Muscle of arm (tissue), 1 donor: ENCODE measurements at regions not wholly inside any gene's neighbourhood (a gene's known extent, or its start where the extent isn't known, plus 50 kb on each side); places are given as distances from the start of the nearest gene placed in this dataset.
A peak's percentile ranks its signal among the peaks of the same experiment; 100 is the strongest.

Source experiments
- DNase-seq: peaks from one replicate; pipeline ENCODE4 v3.0.0-alpha.2; 2013

DNA sequence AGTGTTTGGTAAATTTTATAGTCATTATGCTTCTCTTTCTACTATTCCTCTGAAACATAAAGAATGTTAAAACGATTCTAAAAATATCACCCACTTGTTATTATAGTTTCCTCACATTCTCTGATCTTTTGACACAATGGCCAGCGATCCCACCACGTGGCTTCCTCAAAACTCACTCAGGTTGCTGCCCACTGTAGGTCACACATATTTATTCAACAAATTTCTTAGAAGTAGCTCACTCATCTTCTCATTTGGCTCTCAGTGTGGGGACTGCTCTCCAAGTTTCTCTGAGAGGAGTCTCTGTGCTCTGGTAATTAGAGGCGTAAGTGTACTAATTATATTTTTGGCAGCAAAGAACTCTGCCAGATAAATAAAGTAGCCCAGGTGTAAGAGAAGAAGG, 465.4 kb downstream of the CDH11 start:
- no peak for DNase-seq

DNA sequence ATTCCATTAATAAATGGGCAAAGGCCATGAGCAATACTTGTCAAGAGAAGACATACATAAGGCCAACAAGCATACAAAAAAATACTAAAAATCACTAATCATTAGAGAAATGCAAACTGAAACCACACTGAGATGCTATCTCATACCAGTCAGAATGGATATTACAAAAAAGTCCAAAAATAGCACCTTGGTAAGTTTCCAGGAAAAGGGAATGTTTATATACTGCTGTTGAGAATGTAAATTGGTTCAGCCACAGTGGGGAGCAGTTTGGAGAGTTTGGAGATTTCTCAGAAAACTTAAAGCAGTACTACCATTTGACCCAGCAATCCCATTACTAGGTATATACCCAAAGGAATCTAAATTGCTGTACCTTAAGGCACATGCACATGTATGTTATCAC, 467.7 kb downstream of the CDH11 start:
- no peak for DNase-seq

DNA sequence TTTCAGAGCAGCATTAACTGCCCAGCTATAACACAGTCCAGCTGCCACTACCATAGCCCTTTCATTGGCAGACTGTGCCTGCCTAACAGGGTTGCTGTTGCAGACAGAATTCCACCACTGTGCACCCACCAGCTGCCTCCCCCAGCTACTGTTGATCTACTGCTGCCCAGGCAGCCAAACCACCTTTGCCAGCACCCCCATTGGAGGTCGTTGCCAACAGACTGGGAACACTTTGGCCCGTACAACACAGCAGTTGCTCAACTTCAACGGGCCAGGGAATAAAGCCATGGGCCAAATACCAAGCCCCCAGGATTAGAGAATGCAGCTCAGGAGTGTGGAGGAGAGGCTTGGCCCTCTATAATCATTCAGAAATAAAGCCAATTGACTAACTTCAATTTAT, 473.6 kb downstream of the CDH11 start:
- DNase-seq = no peak

DNA sequence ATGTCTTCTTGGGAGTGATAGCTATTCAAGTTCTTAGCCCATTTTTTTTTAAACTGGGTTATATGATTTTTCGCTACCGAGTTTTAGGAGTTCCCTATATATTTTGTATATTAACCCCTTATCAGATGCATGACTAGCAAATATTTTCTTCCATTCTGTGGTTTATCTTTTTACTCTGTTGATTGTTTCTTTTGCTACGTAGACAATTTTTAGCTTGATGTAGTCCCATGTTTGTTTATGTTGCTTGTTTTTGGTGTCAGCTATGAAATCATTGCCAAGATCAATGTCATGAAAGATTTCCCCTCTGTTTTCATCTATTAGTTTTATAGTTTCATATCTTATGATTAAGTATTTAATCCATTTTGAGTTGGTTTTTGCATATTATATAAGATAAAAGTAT, 480.5 kb downstream of the CDH11 start:
- no peak for DNase-seq

DNA sequence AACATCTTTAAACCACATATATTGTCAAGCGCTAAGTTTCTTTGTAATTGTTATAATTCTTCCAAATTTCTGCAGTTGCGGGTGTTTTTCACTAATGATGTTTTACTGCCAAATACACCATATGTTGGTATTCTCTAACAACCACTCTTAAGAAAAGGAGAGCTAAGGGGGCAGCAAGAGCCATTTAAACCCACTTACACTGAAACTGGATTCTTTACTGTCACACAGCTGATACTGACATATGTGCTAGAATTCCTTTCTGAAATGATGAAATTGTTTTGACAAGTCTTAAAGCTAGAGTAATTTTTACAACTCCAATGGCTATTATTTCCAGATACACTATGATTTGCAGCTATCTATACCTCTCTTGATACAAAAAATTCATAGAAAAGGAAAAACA, 483.1 kb downstream of the CDH11 start:
- DNase-seq = no peak

DNA sequence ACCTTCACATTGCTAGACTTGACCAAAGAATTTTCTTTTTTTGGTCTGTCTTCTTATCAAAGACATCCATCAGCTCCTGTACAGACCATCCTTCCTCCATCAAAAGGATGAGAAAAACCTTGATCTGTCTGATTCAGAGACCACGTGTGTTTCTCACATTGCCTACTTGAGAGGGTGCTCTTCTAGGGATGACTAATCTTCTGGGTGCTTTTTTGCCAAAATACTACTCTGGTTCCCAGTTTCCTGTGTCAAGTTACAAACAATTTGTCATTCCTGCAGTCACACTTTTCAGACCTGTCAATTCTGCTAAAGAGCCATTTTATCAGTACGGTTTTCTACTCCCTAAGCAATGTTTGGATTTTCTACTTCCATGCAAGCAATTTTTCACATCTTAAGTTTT, 492.2 kb downstream of the CDH11 start:
- DNase-seq = no peak

DNA sequence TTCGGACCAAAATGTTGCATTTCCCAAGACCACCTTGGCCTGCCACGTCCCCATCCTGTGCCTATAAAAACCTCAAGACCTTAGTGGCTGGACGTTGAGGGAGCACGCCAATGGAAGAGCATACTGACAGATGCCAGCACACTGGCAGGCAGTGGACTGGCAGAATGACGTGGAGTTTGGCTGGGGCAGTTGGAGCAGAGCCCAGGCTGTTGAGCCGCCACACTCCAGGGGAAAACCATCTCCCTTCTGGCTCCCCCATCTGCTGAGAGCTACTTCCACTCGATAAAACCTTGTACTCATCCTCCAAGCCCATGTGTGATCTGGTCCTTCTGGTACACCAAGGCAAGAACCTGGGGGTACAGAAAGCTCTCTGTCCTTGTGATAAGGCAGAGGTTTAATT, 494.1 kb downstream of the CDH11 start:
- DNase-seq = no peak

DNA sequence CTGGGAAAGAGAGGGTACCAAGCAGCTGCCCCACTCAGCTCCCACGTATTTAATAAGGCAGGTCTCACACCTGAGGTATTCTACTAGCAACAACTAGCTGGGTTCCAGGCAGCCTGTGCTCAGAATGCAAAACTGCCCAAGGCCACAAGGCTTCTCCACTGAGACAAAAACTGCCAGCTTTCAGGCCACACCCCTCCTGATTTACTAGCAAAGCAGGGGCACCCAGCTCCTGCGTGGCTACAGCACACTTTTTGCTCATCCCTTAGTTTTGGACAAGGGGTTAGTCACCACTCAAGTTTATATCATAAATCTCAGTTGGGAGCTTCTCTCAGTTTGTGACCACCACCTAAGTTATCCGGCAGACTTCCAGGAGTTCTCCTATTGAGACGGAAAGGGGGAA, 494.6 kb downstream of the CDH11 start:
- DNase-seq = no peak

DNA sequence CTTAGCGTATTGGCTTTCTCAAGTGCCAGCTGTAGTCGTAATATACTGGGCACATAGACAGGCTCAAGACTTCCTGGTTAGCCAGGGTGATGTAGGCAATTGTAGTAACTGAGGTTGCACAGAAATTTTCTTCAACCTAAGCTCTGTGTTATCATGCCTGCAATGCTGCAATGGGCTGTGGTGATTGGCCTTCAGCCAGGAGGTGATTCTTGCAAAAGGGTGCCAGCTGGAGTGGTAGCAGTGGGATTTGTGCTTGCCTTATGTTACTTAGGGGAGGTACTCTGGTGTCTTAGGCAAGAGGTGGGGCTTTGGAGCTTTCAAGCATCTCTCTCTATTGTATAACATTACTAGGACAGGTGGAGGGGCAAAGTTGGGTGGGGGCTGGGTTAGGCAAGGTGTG, 495.1 kb downstream of the CDH11 start:
- DNase-seq = no peak

DNA sequence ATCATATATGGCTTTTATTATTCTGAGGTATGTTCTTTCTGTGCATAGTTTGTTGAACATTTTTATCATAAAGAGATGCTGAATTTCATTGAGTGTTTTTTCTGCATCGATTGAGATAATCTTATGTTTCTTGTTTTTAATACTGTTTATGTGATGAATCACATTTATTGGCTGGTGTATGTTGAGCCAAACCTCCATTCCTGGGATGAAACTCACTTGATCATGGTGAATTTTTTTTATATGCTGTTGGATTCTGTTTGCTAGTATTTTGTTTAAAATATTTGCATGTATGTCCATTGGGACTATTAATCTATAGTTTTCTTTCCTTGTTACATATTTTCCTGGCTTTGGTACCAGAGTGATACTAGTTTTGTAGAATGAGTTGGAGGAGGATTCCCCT, 500.2 kb downstream of the CDH11 start:
- DNase-seq = no peak

DNA sequence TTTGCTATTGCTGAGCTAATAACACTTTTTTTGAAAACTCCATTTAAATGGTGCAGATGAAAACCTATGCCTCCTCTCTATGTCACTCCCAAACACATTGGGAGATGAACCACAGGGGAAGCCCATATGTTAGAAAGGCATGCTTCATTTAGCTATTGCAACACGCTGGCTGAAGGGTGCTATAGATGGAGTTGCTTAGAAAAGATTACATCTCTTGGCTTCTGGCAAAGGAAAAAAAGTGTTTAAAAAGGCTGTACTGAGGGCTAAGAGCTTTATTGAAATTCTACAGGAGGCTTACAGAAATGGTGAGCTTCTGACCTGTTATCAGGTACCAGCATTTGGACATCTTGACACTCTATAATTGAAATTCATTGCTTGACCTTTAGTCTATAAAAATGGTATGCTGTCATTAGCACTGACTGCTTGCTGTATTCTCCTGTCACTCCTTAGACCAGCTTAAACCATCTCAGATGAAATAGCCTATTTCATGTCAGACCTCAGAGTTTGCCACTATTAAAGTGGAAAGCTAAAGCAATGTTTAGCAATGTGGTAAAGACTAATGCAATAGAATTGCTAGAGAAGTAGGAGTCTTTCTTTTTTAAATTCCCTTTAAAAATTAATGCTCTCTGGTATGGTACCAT, 503.9 kb downstream of the CDH11 start:
- DNase-seq = no peak

DNA sequence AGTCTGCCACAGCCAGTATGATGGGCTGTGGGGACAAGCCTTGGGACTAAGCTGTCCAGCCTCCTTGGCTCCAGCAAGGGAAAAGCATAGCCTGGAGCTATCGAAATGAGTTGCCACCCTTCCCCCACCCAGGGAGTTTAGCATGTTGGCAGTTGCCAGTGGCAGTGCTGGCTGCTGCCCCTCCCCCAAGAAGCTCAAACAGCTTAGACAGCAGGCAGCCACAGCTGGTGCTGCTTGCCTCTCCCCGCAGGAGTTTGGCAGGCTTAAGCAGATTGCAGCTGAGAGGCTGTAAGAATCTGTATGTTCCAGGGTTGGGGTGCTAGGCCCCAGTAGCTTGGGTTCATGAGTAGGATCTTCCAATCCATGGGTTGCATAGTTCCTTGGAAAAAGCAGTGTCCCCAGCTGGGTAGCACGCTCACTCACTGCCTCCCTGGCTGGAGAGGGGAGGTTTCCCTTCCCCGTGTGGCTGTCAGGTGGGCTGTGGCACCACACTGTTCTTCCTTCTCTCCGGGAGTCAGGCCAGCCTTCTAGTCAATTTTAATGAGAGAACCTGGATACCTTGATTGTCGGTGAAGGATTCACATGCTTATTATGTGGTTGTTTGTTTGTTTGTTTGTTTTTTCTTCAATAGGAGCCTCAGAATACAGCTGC, 506.1 kb downstream of the CDH11 start:
- peak; percentile 13 for DNase-seq

DNA sequence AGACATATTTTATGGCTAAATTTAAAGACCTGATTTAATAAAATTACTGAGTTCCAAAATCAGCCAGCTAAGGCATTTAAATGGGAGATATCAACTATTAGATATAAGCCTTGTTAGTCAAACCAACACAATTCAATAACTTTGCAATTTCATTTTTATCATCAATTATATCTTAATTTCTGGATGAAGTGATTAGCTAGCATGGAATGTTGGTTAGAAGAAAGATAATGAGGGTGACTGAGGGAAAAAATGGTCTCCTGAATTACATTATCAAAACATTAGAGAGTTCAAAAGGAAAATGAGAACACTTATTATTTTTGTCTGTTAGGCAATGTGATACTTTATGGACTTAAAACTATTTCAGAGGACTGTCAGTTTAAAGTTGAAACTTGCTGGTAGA, 525.7 kb downstream of the CDH11 start:
- no peak for DNase-seq

DNA sequence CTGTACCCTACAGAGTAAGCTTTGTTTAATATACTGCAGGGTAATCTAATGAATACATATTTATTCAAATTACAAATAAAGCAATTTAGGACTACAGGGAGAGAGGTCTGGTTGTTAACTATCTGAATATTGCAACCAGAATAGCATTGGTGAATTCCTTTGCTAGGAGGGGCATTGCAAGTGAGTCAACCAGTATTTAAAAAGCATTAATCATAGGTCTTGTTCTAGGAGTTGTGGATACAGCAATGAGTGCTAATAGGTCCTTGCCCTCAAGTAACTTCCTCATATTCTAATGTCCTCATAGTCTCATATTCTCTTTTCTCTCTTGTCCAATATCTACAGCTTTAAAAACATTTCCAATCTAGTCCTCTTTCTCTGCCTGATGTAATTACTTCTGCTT, 531.4 kb downstream of the CDH11 start:
- no peak for DNase-seq

DNA sequence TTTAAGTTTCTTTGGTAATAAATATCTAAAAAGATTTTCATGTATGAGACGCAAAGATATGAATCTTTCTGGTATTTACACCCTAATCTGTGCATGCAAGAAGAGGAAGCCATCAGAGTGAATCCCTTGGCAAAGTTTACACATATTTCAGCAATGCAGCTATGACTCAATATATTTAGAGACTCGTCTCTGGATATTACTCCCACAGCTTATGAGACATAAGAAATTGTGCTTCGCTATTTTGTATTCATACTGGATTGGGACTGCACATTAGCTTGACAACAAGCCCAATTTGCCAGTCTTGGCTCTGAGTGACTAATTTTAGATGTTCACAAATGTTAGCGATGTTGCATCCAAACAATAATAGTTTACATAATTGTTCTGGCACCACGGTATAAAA, 532.0 kb downstream of the CDH11 start:
- DNase-seq = peak; percentile 0

DNA sequence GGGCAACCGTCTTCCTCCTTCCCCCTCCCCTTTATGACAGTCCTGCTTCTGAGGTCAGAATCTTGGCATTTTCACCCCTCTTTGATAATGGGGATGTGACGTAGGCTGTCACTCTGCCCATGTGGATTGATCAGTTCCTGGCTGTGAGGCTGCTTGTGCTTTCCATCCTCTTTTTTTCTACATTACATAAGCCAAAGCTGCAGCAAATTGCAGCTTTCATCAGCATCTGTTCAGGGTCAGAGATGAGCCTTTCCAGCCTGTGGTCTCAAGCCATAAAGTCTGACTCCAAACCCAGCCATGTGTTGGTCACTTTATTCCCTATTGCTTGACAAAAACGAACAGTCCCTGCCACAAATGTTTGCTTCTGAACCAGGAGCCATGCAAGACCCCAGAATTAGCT, 535.1 kb downstream of the CDH11 start:
- DNase-seq = peak; percentile 1

DNA sequence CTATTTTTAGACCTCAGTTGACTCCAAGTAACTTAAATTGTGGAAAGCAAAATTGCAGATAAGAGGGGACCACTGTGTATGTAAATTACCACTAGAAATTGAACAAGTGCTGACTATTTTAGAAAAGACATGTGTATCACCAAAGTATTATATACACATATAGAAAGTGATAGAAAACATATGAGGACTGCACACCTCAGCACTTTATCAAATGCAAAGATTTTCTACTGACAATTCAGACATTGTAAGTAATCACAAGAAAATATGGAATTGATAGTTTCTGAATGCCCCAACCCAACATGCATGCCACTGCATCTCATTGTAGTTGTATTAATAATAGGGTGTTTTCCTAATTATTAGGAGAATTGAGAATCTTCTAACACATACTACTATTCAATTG, 536.5 kb downstream of the CDH11 start:
- DNase-seq = no peak

DNA sequence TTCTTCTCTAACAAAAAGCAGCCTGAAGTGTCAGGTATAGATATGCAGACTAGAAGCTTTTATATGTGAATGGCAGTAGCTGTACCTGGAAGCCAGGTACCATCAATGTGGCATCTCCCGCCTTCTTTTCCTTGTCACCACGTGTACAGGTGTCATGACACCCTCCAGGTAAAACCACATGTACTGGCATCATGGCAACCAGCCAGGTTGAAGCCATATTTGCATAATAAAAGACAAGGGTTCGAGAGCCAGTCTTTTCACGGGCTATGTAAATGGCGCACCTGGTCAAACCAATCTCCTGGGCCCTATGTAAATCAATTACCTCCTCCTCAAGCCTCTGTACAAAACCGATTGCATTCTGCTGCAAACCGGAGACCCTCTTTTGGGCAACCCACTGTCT, 541.3 kb downstream of the CDH11 start:
- no peak for DNase-seq

DNA sequence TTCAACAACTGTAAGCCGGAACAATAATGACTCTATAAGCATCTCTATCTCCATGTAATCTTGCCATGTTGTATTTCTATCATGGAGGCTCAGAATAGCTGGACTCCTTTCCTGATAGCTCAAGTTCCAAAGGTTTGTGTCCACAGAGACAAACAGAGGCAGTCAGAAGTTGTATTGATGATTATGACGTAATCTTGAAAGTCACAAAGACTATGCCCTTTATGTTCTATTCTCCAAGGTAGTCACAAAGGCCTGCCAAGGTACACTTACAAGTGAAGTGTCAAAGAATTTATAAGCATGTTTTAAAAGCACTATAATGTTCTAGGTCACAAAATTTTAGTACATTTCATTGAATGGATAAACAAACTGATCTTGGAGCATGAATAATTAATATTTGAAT, 542.2 kb downstream of the CDH11 start:
- DNase-seq = no peak

DNA sequence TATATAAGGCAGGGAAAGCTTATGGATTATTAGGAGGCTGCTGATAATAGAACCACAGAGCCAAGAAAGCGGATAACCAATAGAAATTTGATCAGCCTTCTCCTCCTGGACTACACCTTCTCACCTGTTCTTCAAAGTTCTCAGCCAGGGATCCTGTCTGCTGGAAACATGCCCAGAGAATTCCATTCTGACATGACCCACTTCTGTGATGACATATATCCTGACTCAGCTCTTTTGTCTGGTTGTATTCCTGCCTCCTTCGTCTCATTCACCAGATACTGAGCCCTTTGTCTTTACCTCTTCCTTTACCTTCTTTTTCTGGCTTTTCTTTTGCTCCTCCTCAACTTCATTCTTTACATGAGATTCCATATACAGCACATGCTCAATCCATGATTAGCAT, 576.1 kb downstream of the CDH11 start:
- no peak for DNase-seq

DNA sequence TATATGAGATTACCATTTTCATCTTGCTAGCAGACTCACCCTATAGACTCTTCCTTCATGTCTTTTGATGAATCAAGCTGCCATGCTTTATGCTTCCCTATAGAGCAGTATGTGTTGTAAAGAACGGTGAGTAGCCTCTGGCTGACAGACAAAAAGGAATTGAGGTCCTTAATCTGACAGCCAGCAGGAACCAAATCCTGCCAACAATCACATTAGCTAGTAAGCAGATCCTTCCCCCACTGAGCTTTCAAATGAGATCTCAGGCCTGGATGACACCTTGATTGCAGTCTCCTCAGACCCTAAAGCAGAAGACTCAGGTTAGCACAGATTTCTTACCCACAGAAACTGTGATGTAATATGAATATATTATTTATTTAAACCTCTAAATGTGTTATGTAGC, 577.0 kb downstream of the CDH11 start:
- no peak for DNase-seq

DNA sequence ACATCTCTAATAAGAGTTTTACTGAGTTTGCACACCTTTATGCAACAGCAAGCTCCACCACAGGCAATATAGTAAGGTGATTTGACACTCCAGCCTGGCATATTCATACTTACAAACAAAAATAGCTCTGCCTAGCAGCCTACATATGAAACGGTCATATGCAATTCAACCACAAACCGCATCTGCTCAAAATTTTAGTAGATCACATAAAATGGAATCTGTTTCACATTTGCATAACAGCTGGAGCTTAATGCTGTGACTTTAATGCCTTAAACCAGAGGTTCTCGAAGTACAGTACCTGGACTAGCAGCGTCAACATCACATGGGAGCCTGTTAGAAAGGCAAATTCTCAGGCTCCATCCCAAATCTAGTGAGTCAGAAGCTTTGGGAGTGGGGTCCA, 578.4 kb downstream of the CDH11 start:
- DNase-seq = no peak

DNA sequence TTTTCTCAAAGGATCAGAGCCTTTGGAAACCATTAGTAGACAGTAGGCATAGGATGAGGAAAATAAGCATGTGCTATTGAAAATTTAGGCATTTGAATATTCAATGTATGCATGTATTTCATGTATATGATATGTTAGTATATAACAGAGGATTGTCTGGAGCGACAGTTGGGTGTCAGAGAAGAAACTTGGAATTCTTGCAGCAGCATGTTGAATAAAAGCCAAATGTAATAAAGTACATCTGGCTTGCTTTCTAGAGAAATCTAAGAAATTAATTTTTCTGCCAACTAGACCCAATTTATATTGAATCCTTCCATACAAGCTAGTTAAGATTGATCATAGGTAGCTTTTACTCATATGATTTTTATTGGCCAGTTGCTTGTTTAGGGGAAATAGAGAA, 578.8 kb downstream of the CDH11 start:
- no peak for DNase-seq

DNA sequence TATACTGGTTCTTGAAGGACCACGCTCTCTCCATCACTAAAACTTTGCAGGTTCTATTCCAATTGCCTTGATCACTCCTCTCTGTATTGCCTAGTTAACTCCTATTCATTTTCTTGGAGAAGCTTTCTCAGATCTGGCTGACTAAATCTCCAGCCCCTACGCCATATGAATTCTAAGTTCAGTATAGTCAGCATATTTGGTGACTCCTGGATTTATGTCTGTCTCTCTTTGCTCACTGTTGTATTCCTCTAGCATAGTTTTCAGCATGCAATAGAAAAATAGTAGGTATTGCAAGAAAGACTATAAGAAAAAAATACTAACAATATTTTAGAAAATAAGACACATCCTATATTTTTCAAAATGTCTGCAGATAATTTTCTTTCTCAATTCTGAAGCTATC, 579.7 kb downstream of the CDH11 start:
- DNase-seq = no peak
